Esophagus mucosa (tissue), 1 donor: ENCODE measurements at regions not wholly inside any gene's neighbourhood (a gene's known extent, or its start where the extent isn't known, plus 50 kb on each side); places are given as distances from the start of the nearest gene placed in this dataset.
"Not testable (repeated sequence)": the region's sequence is repeated elsewhere in the genome, so short reads cannot be mapped to it uniquely, and the experiment has no call there.

Experiments used
- ATAC-seq: fragments of 200-7000 bp; cut with Tn5 transposase; one replicate; pipeline ENCODE4 v1.9.1; 2020
- donor health status: DM: yes; HTN: yes; CAD: no.

GRCh38 chr1:228796945-228797344, 61.7 kb downstream of the RHOU start:
- not testable (repeated sequence) for ATAC-seq

GRCh38 chr1:228798035-228798434, 62.8 kb downstream of the RHOU start:
- ATAC-seq, result no peak

GRCh38 chr1:228798548-228798947, 63.3 kb downstream of the RHOU start:
- ATAC-seq, result no peak

- no peak for ATAC-seq
Measured at GRCh38 chr1:228799924-228800323, 64.6 kb downstream of the RHOU start.

- ATAC-seq, result no peak
Measured at GRCh38 chr1:228801068-228801467, 65.8 kb downstream of the RHOU start.

DNA sequence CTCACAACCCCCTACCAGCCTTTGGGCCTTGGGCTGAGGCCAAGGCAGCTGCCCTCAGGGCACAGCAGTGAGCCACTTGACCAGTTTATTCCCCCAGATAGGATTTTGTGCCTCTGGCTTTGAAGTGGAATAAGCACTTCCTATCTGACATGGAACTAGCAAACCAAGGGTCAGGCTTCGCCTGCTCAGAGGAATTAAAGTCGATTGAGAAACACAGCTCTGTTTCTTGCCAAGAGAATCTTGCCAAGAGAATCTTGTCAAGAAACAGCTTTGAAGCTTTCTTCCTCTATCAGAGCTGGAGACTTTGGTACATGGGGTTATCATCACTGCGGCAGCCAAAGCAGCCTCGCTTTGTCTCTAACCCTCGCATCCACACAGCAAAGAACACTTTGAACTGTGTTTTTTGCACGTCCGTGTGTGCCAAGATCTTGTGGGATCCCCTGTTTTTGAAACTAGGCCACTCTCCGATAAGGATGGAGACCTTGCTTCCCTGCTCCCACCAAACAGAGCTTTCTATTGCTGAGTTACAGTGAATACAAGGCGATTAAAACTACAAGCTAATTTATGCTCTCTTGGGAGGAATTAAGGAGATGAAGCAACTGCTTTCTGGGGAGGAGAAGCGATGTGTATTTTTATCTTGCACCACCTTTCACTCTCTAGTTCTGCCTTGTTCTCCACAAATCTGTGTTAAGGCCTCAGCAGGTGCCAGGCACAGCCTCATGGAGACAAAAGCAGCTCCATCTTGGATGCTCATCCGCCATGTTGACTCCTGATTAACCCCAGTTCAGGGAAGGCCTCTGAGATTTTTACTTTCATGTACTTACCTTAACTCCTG, 67.3 kb downstream of the RHOU start:
- ATAC-seq, result no peak

- ATAC-seq, result no peak
Measured at GRCh38 chr1:228803421-228803820, 68.1 kb downstream of the RHOU start.

GRCh38 chr1:228804173-228804572, 68.9 kb downstream of the RHOU start:
- ATAC-seq, result no peak

DNA sequence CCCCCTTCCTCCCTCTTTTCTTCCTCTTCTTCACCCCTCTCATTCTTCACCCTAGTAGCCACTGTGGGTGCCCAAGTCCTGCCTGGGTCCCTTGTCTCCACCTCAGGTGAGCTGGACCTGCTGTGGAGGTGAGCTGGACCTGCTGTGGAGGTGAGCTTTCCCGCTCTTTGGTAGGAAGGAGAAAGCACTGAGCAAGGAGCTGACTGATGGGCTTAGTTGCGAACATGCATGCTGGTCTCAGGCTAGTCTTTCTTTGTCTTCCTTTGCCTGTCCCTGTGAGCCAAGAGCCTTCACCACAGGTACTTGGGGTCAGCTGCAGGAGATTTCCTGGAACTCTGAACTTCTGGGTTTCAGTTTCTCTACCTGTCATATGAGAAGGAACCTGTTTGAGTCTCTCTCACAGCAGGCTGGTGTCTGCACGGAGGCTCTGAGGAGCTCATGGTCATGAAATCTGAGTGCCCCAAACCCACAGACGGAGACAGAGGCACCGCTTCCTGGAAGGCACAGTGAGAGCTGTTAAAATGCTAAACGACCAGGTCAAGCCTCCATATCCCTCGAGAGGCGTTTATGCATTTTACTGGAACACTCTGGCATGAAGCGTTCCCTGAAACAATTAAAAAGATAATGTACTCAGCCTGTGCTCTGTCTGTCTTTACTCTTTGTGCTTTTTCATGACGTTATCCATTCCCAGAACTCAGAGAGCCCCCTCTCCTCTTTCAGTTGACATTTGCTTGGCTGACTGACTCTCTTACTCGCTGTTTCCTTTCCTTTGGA, 69.5 kb downstream of the RHOU start:
- no peak for ATAC-seq

DNA sequence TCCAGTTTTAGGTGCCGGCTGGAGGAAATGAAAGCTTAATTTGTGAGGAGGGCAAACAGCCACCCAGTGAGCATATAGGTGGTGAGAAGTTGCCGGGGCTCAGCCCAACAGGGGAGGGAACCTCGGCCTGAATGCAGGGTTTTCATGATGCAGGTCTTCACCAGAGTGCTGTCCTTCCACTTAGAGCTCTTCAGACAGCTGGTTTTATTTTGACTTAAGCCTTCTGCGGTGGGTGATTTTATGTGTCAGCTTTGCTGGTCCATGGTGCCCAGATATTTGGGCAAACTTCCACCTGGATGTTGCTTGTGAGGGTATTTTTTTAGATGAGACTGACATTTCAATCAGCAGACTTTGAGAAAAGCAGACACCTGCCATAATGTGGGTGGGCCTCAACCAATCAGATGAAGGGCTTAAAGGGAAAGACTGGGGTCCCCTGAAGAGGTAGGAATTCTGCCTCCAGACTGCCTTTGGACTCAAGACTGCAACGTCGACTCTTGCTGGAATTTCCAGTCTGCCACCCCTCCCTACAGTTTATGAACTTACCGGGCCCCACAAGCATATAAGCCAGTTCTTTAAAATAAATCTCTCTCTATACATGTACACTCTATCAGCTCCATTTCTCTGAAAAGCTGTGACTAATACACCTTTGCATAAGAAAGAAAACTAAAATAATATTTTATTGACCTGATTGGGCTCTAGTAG, 72.8 kb downstream of the RHOU start:
- ATAC-seq, result no peak

DNA sequence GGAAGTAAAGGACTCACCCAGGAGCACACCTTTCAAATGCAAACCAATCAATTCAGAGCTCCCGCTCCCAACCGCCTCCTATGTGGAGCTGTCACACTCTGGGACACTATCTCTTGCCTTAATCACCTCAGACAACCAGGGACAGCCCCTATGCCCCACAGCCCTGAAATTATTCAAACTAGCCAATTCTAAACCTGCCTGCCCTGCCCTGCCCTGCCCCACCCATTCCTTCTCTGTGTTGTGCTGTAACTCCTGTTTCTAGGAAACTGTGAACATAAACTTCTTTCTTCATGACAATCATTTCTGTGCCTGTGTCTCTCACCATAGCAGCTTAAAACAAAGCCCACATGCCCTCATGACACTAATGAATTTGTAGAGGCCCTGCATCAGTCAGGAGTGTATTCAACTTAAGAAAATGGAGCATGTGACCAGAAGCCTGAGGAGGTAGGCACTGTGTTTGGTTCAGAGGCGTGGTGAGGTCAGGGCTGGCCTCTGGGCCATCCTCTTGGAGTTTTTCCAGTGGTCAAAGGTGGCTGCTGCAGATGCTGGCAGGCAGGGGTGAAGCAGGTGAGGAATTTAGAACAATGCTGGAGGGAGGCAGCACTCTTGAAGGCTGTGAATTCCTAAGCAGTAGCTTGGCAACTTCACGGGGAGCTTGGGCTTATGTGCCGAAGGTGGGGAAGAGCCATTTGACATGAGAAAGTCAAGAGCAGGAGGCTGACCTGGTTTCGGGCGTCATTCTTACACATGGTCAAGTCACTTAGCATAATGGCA, 74.5 kb downstream of the RHOU start:
- ATAC-seq, result peak; percentile 90

DNA sequence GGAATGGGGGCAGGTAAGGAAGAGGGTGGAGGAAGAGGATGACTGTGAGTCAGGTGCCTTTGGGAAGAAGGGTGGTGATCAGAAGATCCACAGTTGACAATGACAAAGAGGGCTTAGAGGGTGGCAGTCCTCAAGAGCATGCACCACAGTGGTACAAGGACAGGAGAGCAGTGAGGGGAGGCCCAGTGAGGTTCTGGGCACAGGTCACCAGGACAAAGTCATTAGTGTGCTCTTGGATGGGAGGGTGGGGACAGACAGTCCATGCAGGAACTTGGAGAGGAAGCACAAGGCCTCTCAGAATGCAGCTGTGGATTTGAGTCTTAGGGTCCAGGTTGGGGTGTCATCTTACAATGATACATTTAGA, 75.1 kb downstream of the RHOU start:
- ATAC-seq, result peak; percentile 15

DNA sequence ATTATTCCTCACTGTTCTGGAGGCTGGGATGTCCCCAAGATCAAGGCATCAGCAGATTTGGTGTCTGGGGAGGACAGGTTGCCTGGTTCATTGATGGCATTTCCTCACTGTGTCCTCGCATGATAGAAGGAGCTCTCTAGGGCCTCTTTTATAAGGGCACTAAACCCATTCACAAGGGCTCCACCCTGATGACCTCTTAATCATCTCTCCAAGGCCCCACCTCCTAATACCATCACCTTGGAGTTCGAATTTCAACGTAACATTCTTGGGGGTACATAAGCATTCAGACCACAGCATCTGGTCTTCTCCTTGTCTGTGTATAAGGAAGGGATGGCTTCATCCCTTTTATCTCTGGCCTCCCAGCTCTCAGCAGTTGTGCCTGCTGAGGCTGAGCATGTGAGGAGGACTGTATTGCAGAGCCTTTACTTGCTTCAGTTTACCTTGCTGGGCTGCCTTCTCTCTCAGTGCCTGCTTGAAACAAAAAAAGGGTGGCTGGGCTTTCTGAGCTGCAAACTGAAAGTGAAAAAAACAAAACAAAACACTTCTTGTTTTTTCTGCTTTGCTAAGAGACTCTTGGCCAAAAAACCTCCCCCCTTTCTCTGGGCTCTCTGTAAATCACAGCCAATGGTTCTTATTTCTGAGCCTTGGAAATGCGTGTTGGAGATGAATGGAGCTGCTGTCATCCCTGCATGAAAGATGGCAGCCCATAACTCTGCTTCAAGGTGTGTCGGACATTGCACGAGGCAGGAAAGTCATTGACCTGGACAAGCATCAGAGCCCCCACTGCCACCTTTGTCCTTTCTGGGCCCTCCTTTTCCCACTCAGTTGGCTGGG, 75.8 kb downstream of the RHOU start:
- no peak for ATAC-seq

GRCh38 chr1:228811712-228812305, 76.5 kb downstream of the RHOU start:
- no peak for ATAC-seq

- no peak for ATAC-seq
Measured at GRCh38 chr1:228812961-228813360, 77.7 kb downstream of the RHOU start.

- no peak for ATAC-seq
Measured at GRCh38 chr1:228814176-228814575, 78.9 kb downstream of the RHOU start.

DNA sequence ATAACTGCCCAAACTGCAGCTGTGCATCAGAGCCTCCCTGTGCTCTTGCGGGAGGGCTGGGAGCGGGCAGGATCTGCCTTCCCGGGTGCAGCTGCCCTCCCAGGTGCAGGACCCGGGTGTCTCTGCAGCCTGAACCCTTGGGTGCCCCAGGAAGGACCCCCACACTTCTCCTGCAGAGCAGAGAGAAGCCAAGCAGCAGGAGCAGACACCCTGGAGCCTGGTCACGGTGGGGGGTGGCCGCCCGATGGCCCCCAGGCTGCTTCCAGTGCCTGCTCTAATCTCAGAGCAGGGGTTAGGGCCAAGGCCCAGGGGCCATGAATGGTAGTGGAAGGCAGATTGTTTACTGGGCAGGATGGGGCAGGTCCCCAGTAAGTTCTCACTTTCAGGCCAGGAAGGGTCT, 83.0 kb downstream of the RHOU start:
- no peak for ATAC-seq

- no peak for ATAC-seq
Measured at GRCh38 chr1:228818928-228819630, 83.8 kb downstream of the RHOU start.

DNA sequence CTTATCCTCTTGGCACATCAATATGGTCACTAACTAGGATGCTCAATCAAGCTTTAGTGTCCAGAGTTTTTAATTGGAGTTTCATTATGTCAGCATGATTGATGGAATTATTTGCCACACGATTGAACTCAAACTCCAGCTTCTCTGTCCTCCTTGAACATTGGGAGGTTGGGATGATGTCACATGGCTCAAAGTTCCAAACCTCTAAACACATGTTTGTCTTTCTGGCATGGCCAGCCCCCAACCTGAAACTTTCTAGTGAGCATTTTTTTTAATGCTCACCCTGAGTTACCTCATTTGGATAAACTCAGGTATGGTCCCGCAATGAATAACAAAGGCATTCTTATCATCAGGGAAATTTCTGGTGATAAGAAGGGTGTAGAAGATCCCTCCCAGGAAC, 86.0 kb downstream of the RHOU start:
- ATAC-seq, result no peak

GRCh38 chr1:228823200-228823599, 87.9 kb downstream of the RHOU start:
- peak; percentile 91 for ATAC-seq

DNA sequence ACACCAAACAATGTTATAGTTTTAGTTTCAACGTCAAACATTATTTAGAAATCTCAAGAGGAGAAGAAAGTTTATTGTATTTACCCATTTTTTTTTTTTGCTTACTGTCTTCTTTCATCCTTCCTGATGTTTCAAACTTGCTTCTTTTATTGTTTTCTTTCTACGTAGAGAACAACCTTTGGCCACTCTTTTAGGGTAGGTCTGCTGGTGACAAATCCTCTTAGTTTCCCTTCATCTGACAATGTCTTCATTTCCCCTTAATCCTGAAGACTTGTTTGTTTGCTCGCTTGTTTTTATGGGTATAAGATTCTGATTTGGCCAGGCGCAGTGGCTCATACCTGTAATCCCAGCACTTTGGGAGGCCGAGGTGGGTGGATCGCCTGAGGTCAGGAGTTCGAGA, 89.1 kb downstream of the RHOU start:
- ATAC-seq, result no peak
